Hematopoietic multipotent progenitor cell (in vitro differentiated cells): ENCODE measurements at regions not wholly inside any gene's neighbourhood (a gene's known extent, or its start where the extent isn't known, plus 50 kb on each side); places are given as distances from the start of the nearest gene placed in this dataset.

Experiments
- DNase-seq, 3 donors: peaks; one replicate each; pipeline ENCODE4 v3.0.0-alpha.2; 2011 to 2015; ENCODE audit warnings: low read depth in 2 of 3, low spot score in 2 of 3

GRCh38 chr14:105837349-105838063, 311.1 kb downstream of the TMEM121 start:
- no peak for DNase-seq

- no peak for DNase-seq
Measured at GRCh38 chr14:105838107-105838506, 311.7 kb downstream of the TMEM121 start.

GRCh38 chr14:105838591-105839424, 312.4 kb downstream of the TMEM121 start:
- DNase-seq, result no peak

GRCh38 chr14:105839425-105840265, 313.3 kb downstream of the TMEM121 start:
- no peak for DNase-seq

- DNase-seq, result no peak
Measured at GRCh38 chr14:105840266-105841021, 314.1 kb downstream of the TMEM121 start.

GRCh38 chr14:105841022-105842009, 314.9 kb downstream of the TMEM121 start:
- no peak for DNase-seq

- DNase-seq, result no peak
Measured at GRCh38 chr14:105842105-105842504, 315.7 kb downstream of the TMEM121 start.

- DNase-seq, result no peak
Measured at GRCh38 chr14:105843444-105844046, 317.2 kb downstream of the TMEM121 start.

- DNase-seq, result no peak
Measured at GRCh38 chr14:105844047-105844630, 317.8 kb downstream of the TMEM121 start.

- DNase-seq, result no peak
Measured at GRCh38 chr14:105844810-105845724, 318.7 kb downstream of the TMEM121 start.

GRCh38 chr14:105845725-105846309, 319.4 kb downstream of the TMEM121 start:
- no peak for DNase-seq

GRCh38 chr14:105846312-105846711, 319.9 kb downstream of the TMEM121 start:
- DNase-seq, result no peak

GRCh38 chr14:105847400-105847799, 321.0 kb downstream of the TMEM121 start:
- no peak for DNase-seq

GRCh38 chr14:105848570-105848969, 322.2 kb downstream of the TMEM121 start:
- no peak for DNase-seq

GRCh38 chr14:105849933-105850626, 323.7 kb downstream of the TMEM121 start:
- no peak for DNase-seq

- DNase-seq, result no peak
Measured at GRCh38 chr14:105850853-105851581, 324.6 kb downstream of the TMEM121 start.
